ENCODE measurements at regions not wholly inside any gene's neighbourhood (a gene's known extent, or its start where the extent isn't known, plus 50 kb on each side); places are given as distances from the start of the nearest gene placed in this dataset.

GRCh38 chr16:35149550-35149949, 1690.1 kb downstream of the TP53TG3F start:
- TF ChIP-seq CTCF (IDR thresholded peaks at IDR 0.05), result no peak
- TF ChIP-seq ZFX (IDR thresholded peaks at IDR 0.05; ENCODE audit: borderline replicate concordance), result no peak
